Right ventricle myocardium inferior (tissue), 1 donor: ENCODE measurements at regions not wholly inside any gene's neighbourhood (a gene's known extent, or its start where the extent isn't known, plus 50 kb on each side); places are given as distances from the start of the nearest gene placed in this dataset.
A peak's percentile ranks its signal among the peaks of the same experiment; 100 is the strongest.

ENCODE experiments used
- ATAC-seq: fragments of 200-7000 bp; cut with Tn5 transposase; one replicate; pipeline ENCODE4 v1.9.1; 2020; ENCODE audit warnings: mild to moderate bottlenecking, moderate library complexity
- DNase-seq: peaks from one replicate; pipeline ENCODE4 v3.0.0; 2021; ENCODE audit errors: missing footprints
- intact Hi-C: fragments of 100-400 bp; cut with DNase I; formaldehyde crosslinking; loops from one replicate; pipeline ENCODE4 v1.11.0; 2022
- donor health status: DM: no; HTN: yes; CAD: no; lungs with severe emphysema.

DNA sequence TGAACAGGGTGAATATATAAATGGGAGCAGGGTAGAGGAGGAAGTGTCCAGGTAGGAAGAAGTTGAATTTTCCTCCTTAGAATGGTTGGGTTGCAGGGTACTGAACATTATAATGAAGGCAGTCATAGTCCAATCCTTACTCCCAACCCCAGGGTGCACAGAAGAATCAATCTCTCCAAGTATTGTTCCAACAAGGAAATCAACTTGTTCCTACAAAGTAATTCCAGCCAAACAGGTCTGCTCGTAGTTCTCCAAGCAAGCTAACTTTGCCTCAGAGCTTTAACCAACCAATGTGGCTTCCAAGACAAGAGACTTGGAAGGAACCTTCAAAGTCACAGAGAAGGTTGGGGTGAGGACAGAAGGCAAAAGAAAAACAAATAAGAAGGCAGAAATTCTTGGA lies 527.2 kb downstream of the MED13L start:
- DNase-seq: no peak
- ATAC-seq: no peak
- intact Hi-C loops: loop anchor here (5.0 kb wide), 2 partner anchors 88 to 1068 kb away; partner anchors contain the start of gene TBX3

- ATAC-seq (no peak), DNase-seq (no peak)
- intact Hi-C loops: no loop called here
Observed at GRCh38 chr12:115749071-115749841, 528.2 kb downstream of the MED13L start.

DNA sequence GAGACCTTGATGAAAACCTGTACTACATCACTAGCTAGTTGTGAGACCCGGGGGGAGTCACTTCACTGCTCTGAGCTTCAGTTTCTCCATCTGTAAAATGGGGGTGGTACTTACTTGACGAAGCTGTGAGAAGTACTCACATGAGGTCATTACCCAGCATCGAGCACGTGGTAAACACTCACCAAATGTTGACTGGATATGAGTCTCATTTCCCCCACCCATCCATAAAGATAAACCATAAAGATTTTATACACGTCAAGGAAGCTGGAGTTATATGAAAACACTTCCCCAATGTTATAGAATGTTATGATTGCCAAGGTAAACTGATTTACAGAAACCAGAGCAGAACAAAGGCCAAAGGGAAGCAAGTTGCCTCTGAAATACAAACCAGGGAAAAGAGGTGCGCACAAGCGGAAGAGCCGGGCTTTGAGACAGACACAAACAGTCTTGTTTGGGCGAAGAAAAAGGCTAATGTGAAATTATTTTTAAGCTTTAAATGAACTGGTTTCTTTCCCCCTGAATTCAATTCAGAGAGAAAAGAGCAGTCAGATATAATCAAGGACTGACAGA lies 536.8 kb downstream of the MED13L start:
- intact Hi-C loops: no loop called here
- no peak for ATAC-seq
- DNase-seq: no peak

DNA sequence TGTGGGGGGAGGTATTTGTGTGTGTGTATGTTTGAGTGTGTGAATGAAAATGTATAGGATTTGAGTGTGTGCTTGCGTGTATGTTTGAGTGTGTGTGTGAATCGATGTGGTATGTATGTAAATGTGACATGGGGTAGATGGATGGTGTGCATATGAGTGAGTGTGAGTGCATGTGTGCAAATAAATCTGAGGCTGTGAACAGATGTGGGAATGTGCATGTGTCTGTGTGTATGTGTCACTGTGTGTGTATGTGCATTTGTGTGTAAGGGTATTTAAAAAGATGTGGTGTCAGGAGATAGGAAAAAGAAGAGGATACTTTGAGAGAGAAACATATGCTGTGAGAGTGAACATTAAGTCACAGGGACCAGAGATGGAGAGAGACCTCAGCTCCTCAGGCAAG lies 539.6 kb downstream of the MED13L start:
- no peak for DNase-seq
- intact Hi-C loops: no loop called here
- no peak for ATAC-seq

DNA sequence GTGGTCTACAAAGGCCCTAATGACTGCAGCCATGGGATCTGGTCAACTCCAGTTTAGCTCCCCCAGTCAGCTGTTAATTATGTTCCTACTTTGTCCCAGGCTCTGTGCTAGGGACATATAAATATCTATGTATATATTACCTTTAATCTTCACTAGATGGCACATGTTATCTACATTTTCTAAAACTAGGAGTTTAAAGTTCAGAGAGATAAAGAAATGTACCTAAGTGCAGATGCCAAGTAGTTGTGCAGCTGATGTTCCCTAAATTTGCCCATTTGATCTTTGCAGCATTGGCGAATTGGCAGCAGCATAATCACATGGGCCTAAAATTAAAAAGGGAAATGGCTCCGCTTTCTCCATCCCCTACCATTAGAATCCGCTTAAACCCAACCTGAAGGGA lies 541.1 kb downstream of the MED13L start:
- ATAC-seq (no peak), DNase-seq (no peak)
- intact Hi-C loops: no loop called here

- DNase-seq: no peak
- no peak for ATAC-seq
- intact Hi-C loops: no loop called here
Observed at GRCh38 chr12:115730975-115731541, 546.4 kb downstream of the MED13L start.

- DNase-seq (no peak), ATAC-seq (no peak)
- intact Hi-C loops: no loop called here
Observed at GRCh38 chr12:115726691-115727090, 550.8 kb downstream of the MED13L start.

GRCh38 chr12:115722181-115722580 lies 555.3 kb downstream of the MED13L start:
- DNase-seq (no peak), ATAC-seq (no peak)
- intact Hi-C loops: no loop called here

DNA sequence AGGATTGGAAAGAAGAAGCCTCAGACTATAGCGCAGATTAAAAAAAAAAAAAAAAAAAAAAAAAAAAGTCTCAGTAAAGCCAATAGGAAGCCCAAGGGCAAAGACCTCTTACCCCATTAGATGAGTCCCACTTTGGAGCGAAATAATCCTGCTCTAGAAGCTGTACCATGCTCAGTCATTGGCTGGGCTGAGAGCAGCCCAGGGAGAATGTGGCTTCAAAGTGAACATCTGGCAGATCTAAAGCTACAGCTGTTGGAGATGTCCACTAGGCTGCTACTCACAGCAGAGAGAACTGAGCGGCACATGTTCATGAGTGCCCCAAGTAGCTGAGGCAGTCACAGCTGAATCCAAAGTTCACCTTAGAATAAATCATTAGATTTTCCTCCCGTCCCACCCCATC lies 560.9 kb downstream of the MED13L start:
- intact Hi-C loops: no loop called here
- no peak for DNase-seq
- ATAC-seq: no peak

GRCh38 chr12:115712676-115713075 lies 564.8 kb downstream of the MED13L start:
- intact Hi-C loops: no loop called here
- ATAC-seq (no peak), DNase-seq (no peak)

GRCh38 chr12:115710104-115710564 lies 567.4 kb downstream of the MED13L start:
- intact Hi-C loops: no loop called here
- DNase-seq (peak; percentile 71), ATAC-seq (peak; percentile 68)

- peak; percentile 74 for DNase-seq
- ATAC-seq: peak; percentile 67
- intact Hi-C loops: no loop called here
Observed at GRCh38 chr12:115709540-115710011, 567.9 kb downstream of the MED13L start.

- DNase-seq (no peak), ATAC-seq (no peak)
- intact Hi-C loops: no loop called here
Observed at GRCh38 chr12:115708801-115709200, 568.7 kb downstream of the MED13L start.

DNA sequence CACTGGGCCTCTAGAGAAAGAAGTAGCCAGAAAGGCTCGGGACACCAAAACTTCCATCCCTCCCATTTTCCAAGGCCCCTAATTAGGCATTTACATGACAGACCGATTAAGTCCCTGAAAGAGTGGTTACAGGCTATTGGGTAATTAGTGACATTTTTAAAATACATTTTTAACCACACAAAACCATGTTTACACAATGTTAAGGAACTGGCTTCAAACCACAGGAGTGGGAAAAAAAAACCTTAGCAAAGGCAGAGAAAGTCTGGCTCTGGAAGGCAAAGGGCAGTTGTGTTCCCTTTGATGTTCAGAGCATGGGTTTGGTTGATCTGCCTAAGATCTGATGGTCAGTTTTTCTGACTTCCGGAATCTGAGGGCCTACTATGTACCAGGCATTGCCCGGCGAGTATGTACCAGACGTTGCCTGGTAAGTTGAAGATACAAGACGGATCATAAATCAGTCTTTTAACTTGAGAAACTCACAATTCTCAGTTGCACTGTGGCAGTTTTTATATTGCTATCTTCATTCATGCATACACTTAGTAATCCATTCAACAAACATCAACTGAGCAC lies 576.5 kb downstream of the MED13L start:
- ATAC-seq (no peak), DNase-seq (no peak)
- intact Hi-C loops: no loop called here

DNA sequence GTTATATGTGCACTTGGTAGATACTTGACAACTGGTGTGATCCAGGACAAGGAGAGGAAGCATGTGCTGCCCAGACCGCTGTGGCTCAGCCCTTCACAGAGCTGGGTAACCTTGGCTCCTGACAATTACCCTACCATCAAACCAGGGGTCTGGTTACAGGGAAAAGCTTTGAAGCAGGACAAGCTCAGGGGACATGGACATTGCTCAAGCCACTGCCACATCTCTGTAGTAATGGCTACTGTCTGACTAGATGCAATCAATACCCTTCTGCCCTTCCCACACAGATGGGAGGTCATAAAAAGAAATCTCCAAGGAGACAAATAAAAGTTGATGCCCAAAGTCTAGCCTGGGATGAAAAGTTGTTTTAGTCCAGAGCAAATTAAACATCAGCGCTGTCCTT lies 577.4 kb downstream of the MED13L start:
- ATAC-seq: no peak
- no peak for DNase-seq
- intact Hi-C loops: no loop called here

DNA sequence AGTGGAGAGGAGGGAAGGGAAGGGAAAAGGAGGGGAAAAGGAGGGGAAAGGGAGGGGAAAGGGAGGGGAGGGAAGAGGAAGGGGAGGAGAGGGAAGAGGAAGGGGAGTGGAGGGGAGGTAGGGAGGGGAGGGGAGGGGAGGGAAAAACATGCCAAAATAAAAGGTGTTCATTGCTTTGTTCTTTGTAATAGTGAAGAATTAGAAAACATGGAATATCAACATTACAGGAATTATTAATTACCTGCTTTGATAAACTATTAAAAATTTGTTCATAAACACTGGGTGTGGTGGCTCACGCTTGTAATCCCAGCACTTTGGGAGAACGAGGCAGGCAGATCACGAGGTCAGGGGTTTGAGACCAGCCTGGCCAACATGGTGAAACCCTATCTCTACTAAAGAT lies 579.2 kb downstream of the MED13L start:
- intact Hi-C loops: no loop called here
- ATAC-seq (no peak), DNase-seq (no peak)

DNA sequence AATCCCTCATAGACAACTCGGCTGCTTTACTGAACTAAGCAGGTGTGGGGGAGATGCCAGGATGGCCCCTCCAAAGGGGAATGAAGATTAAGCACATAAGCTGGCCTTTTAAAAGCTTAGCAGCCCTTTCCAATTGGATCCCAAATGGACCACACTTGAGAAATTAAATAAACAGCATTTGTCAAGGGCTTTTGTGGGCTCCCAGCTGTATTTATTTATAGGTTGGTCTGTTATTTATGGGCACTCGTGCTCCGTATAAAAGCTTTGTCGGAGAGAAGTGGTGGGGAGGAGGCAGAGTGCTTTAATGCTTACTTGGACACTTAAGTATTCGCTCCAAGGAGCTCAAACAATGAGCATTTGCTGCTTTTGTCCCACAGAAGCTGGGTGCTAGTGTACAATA lies 580.2 kb downstream of the MED13L start:
- intact Hi-C loops: no loop called here
- no peak for DNase-seq
- ATAC-seq: no peak

DNA sequence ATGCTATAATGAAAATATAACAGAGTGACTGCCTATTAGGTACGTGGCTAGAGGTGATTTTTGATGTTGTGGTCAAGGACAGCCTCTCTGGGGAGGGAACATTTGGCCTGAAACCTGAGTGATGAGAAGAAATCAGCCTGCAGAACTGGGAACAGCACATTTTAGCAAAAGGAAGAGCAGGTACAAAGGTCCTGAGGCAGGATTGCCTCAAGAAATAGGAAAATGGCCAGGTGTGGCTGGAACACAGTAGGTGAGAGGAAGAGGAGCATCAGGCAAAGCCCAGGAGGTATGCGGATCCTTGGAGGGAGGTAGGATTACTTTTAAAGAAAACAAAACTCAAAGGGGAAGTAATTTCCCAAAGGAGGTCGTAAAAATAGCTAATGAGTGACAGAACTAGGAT lies 582.9 kb downstream of the MED13L start:
- no peak for ATAC-seq
- intact Hi-C loops: no loop called here
- DNase-seq: no peak

GRCh38 chr12:115693970-115694369 lies 583.5 kb downstream of the MED13L start:
- no peak for ATAC-seq

DNA sequence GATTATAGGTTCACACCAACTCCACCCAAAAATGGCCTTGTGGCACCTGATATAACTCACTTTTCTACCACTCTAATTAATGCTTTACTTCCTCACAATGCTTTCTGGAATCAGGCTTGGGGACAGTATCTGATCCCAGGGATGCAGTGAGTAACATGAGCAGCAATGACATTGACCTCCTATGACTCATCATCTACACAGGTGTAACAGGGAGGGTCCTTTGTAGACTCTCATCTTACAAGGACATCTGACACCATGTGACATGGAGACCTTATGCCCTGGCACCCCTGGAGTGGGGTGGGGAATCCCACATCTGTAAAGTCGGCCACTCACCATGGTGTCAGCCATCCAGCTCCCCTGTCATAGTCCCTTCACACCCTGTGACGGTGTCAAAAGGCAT lies 586.4 kb downstream of the MED13L start:
- ATAC-seq (no peak), DNase-seq (no peak)
- intact Hi-C loops: no loop called here

More at GRCh38 chr12:115693970-115694369, 583.5 kb downstream of the MED13L start:
- intact Hi-C loops: no loop called here
- no peak for DNase-seq
